ENCODE measurements at regions not wholly inside any gene's neighbourhood (a gene's known extent, or its start where the extent isn't known, plus 50 kb on each side); places are given as distances from the start of the nearest gene placed in this dataset.
A peak's percentile ranks its signal among the peaks of the same experiment; 100 is the strongest.

DNA sequence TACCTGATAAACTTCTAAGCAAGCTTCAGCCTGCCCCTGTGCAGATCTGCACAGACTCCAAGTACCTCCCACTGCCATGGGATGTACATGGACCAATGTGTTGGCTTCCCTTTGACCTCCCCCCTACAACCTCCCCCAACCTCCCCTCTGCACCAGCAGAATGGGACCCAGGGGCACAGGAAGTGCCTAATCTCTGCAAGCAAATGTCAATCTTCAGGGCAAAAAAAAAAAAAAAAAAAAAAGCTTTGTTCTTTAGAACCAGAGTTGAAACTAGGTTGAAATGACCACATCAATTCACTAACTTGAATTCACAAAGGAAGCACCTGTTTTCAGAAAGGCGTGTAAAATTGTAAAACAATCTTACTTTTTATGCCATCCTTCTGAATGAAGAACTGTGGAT, 53.9 kb upstream of the TIAM1 start:
- Histone ChIP-seq H2AFZ (ENCODE audit: low read length) (peak overlapping the region; percentile 13; the same call in 1 of the 2 replicates), H4K20me1 (ENCODE audit: insufficient read depth, low read length) (no peaks in the 10 kb centered on the region), H3K9me2 (ENCODE audit: insufficient read depth, low read length) (no peaks in the 10 kb centered on the region), H3K36me3 (ENCODE audit: insufficient read depth, low read length) (no peaks in the 10 kb centered on the region), H3K79me2 (ENCODE audit: insufficient read depth, low read depth, low read length) (peaks cover 3% of the 10 kb centered on the region; the same call in 1 of the 2 replicates), H3K4me3 (ENCODE audit: low read depth, low read length, poor library complexity, severe bottlenecking) (peak overlapping the region; percentile 32), H3K4me2 (ENCODE audit: low read length) (peak overlapping the region; percentile 65), H3K9me3 (ENCODE audit: low read length) (no peaks in the 10 kb centered on the region), H3K27ac (ENCODE audit: low read depth, low read length, poor library complexity, severe bottlenecking) (peak overlapping the region; percentile 76), H3K4me1 (ENCODE audit: insufficient read depth, low read length, poor library complexity, severe bottlenecking) (peaks cover 40% of the 10 kb centered on the region)
- DNase-seq (ENCODE audit: low spot score) = peak; percentile 81
- intact Hi-C loops (cut with micrococcal nuclease; ENCODE audit: unreplicated experiment) = loop anchor here (2.0 kb wide), 2 partner anchors 109 to 161 kb away; no protein-coding TSS in a partner anchor
- no TSS peak for BruUV-seq (replicated peaks)
- CTCF ChIA-PET (ENCODE audit: unreplicated experiment) = no interaction called here
- POLR2A ChIA-PET = interaction anchor here (0.6 to 1.2 kb wide), 10 partner anchors 11 to 1902 kb away, joined by 3 to 7 read pairs (median 4); no protein-coding TSS in a partner anchor
- no peak for TF ChIP-seq EZH2phosphoT487 (IDR thresholded peaks at IDR 0.05; ENCODE audit: borderline replicate concordance, low read depth, low read length)
- TF ChIP-seq, protein P1, sequence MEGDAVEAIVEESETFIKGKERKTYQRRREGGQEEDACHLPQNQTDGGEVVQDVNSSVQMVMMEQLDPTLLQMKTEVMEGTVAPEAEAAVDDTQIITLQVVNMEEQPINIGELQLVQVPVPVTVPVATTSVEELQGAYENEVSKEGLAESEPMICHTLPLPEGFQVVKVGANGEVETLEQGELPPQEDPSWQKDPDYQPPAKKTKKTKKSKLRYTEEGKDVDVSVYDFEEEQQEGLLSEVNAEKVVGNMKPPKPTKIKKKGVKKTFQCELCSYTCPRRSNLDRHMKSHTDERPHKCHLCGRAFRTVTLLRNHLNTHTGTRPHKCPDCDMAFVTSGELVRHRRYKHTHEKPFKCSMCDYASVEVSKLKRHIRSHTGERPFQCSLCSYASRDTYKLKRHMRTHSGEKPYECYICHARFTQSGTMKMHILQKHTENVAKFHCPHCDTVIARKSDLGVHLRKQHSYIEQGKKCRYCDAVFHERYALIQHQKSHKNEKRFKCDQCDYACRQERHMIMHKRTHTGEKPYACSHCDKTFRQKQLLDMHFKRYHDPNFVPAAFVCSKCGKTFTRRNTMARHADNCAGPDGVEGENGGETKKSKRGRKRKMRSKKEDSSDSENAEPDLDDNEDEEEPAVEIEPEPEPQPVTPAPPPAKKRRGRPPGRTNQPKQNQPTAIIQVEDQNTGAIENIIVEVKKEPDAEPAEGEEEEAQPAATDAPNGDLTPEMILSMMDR (conservative IDR thresholded peaks at IDR 0.05; ENCODE audit: low read length) = no peak

DNA sequence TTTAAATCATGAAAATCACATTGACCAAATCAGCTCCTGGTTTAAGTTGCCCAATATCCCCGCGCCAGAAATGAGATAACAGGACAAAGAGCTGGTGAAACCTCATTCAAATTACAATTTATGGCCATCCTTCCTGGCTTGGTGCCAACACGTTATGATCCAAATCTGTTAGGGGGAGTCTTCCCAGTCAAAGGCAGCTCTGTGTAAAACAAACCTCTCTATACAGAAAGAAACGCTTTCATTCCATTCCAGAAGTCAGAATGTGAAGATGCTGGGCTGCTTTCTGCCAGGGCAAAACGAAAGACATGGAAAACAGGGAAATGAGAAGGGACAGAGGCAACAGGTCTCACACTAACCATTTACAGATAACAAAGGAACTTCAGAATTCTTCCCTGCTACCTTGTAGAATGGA, 53.5 kb upstream of the TIAM1 start:
- Histone ChIP-seq H4K20me1 (ENCODE audit: insufficient read depth, low read length) (no peaks in the 10 kb centered on the region), H3K36me3 (ENCODE audit: insufficient read depth, low read length) (no peaks in the 10 kb centered on the region), H3K27ac (ENCODE audit: low read depth, low read length, poor library complexity, severe bottlenecking) (peak overlapping the region; percentile 76), H3K4me1 (ENCODE audit: insufficient read depth, low read length, poor library complexity, severe bottlenecking) (peaks cover 40% of the 10 kb centered on the region), H3K79me2 (ENCODE audit: insufficient read depth, low read depth, low read length) (peaks cover 3% of the 10 kb centered on the region; the same call in 1 of the 2 replicates), H2AFZ (ENCODE audit: low read length) (peak overlapping the region; percentile 13; the same call in 1 of the 2 replicates), H3K4me3 (ENCODE audit: low read depth, low read length, poor library complexity, severe bottlenecking) (peak overlapping the region; percentile 26), H3K9me2 (ENCODE audit: insufficient read depth, low read length) (no peaks in the 10 kb centered on the region), H3K4me2 (ENCODE audit: low read length) (peak overlapping the region; percentile 65), H3K9me3 (ENCODE audit: low read length) (no peaks in the 10 kb centered on the region)
- BruUV-seq (replicated peaks) = no TSS peak
- DNase-seq (ENCODE audit: low spot score) = peak; percentile 21
- ChIA-PET POLR2A (interaction anchor here (0.6 to 1.2 kb wide), 4 partner anchors 18 to 354 kb away, joined by 3 to 6 read pairs (median 3); no protein-coding TSS in a partner anchor), CTCF (ENCODE audit: unreplicated experiment) (no interaction called here)
- TF ChIP-seq EZH2phosphoT487 (IDR thresholded peaks at IDR 0.05; ENCODE audit: borderline replicate concordance, low read depth, low read length) = no peak
- TF ChIP-seq, protein P1 (conservative IDR thresholded peaks at IDR 0.05; ENCODE audit: low read length) = no peak
- intact Hi-C loops (cut with micrococcal nuclease; ENCODE audit: unreplicated experiment) = loop anchor here (2.0 kb wide), 1 partner anchor 161 kb away; no protein-coding TSS in a partner anchor

- Histone ChIP-seq H3K9me3 (ENCODE audit: low read length) (no peaks in the 10 kb centered on the region), H3K36me3 (ENCODE audit: insufficient read depth, low read length) (no peaks in the 10 kb centered on the region), H4K20me1 (ENCODE audit: insufficient read depth, low read length) (no peaks in the 10 kb centered on the region), H3K4me2 (ENCODE audit: low read length) (peak overlapping the region; percentile 65), H3K79me2 (ENCODE audit: insufficient read depth, low read depth, low read length) (peaks cover 3% of the 10 kb centered on the region; the same call in 1 of the 2 replicates), H2AFZ (ENCODE audit: low read length) (peak overlapping the region; percentile 13; the same call in 1 of the 2 replicates), H3K27ac (ENCODE audit: low read depth, low read length, poor library complexity, severe bottlenecking) (peak overlapping the region; percentile 76), H3K9me2 (ENCODE audit: insufficient read depth, low read length) (no peaks in the 10 kb centered on the region), H3K4me3 (ENCODE audit: low read depth, low read length, poor library complexity, severe bottlenecking) (no peak overlapping the region), H3K4me1 (ENCODE audit: insufficient read depth, low read length, poor library complexity, severe bottlenecking) (peaks cover 40% of the 10 kb centered on the region)
- no TSS peak for BruUV-seq (replicated peaks)
- POLR2A ChIA-PET = interaction anchor here (0.7 to 1.2 kb wide), 2 partner anchors 162 to 199 kb away, joined by 3 to 6 read pairs; no protein-coding TSS in a partner anchor
- CTCF ChIA-PET (ENCODE audit: unreplicated experiment) = no interaction called here
- DNase-seq (ENCODE audit: low spot score) = no peak
- intact Hi-C loops (cut with micrococcal nuclease; ENCODE audit: unreplicated experiment) = loop anchor here (2.0 kb wide), 1 partner anchor 162 kb away; no protein-coding TSS in a partner anchor
- no peak for TF ChIP-seq EZH2phosphoT487 (IDR thresholded peaks at IDR 0.05; ENCODE audit: borderline replicate concordance, low read depth, low read length)
- TF ChIP-seq, protein P1 (conservative IDR thresholded peaks at IDR 0.05; ENCODE audit: low read length) = no peak
These were observed 53.0 kb upstream of the TIAM1 start for GRCh38 chr21:31397030-31397429.
